Hepatocyte (in vitro differentiated cells): ENCODE measurements at regions not wholly inside any gene's neighbourhood (a gene's known extent, or its start where the extent isn't known, plus 50 kb on each side); places are given as distances from the start of the nearest gene placed in this dataset.

Source experiments
- CTCF ChIP-seq: fragments of 200-600 bp; sonication (generic); IDR thresholded peaks from 2 replicates; pipeline ENCODE4 v1.5.1; 2016; ENCODE audit warnings: antibody characterized with exemption, mild to moderate bottlenecking; ENCODE audit not compliant: poor library complexity
- EZH2 ChIP-seq: fragments of 200-600 bp; sonication (generic); IDR thresholded peaks from 2 replicates; pipeline ENCODE4 v1.6.1; 2016; ENCODE audit warnings: antibody characterized with exemption, mild to moderate bottlenecking, borderline replicate concordance
- EZH2phosphoT487 ChIP-seq: fragments of 200-600 bp; sonication (generic); IDR thresholded peaks from one replicate; pipeline ENCODE4 v1.6.1; 2018; ENCODE audit warnings: antibody characterized with exemption, mild to moderate bottlenecking, low read depth, moderate library complexity; ENCODE audit not compliant: unreplicated experiment, severe bottlenecking

- TF ChIP-seq CTCF (no peak), EZH2 (no peak), EZH2phosphoT487 (no peak)
These were observed 113.5 kb upstream of the NFIB start for GRCh38 chr9:14427419-14427818.
